GM23338 (cell line): ENCODE measurements at regions not wholly inside any gene's neighbourhood (a gene's known extent, or its start where the extent isn't known, plus 50 kb on each side); places are given as distances from the start of the nearest gene placed in this dataset.

ENCODE experiments used
- ATAC-seq: fragments of 200-7000 bp; cut with Tn5 transposase; 3 replicates; pipeline ENCODE4 v1.9.1; 2020
- DNase-seq: peaks from one replicate; pipeline ENCODE4 v3.0.0-alpha.2; 2015; ENCODE audit warnings: low spot score
- H2AFZ ChIP-seq: fragments of 200-600 bp; sonication (generic); 2 replicates; pipeline ENCODE4 v1.8.0; 2016; ENCODE audit warnings: antibody characterized with exemption, mild to moderate bottlenecking, moderate library complexity
- H3F3A ChIP-seq: fragments of 200-600 bp; sonication (generic); replicated peaks from 2 replicates; pipeline ENCODE4 v1.8.0; 2017; ENCODE audit warnings: antibody characterized with exemption, mixed run types, low read depth
- H3K27ac ChIP-seq: fragments of 200-600 bp; sonication (generic); 2 replicates; pipeline ENCODE4 v1.6.1; 2016; ENCODE audit warnings: low read depth
- H3K27me3 ChIP-seq: fragments of 200-600 bp; sonication (generic); 2 replicates; pipeline ENCODE4 v1.8.0; 2016; ENCODE audit warnings: mild to moderate bottlenecking, mixed run types, moderate library complexity; ENCODE audit not compliant: insufficient read depth
- H3K36me3 ChIP-seq: fragments of 200-600 bp; sonication (generic); 2 replicates; pipeline ENCODE4 v1.8.0; 2016; ENCODE audit warnings: mild to moderate bottlenecking; ENCODE audit not compliant: insufficient read depth
- H3K4me1 ChIP-seq: fragments of 200-600 bp; sonication (generic); 2 replicates; pipeline ENCODE4 v1.8.0; 2016; ENCODE audit warnings: mild to moderate bottlenecking, moderate library complexity; ENCODE audit not compliant: insufficient read depth
- H3K4me2 ChIP-seq: fragments of 200-600 bp; sonication (generic); 2 replicates; pipeline ENCODE4 v1.7.1; 2017; ENCODE audit warnings: mixed run types
- H3K4me3 ChIP-seq: fragments of 200-600 bp; sonication (generic); 2 replicates; pipeline ENCODE4 v1.6.1; 2016; ENCODE audit warnings: mixed run types
- H3K79me2 ChIP-seq: fragments of 200-600 bp; sonication (generic); replicated peaks from 2 replicates; pipeline ENCODE4 v1.8.0; 2017; ENCODE audit warnings: mild to moderate bottlenecking; ENCODE audit not compliant: insufficient read depth
- H3K9me2 ChIP-seq: fragments of 200-600 bp; sonication (generic); 2 replicates; pipeline ENCODE4 v1.8.0; 2017; ENCODE audit not compliant: insufficient read depth
- H4K20me1 ChIP-seq: fragments of 200-600 bp; sonication (generic); replicated peaks from 2 replicates; pipeline ENCODE4 v1.8.0; 2017; ENCODE audit warnings: mild to moderate bottlenecking; ENCODE audit not compliant: insufficient read depth
- H3K27ac Mint-ChIP-seq: 2 replicates; pipeline ENCODE4 v1.8.0; 2020; ENCODE audit warnings: inconsistent platforms, mild to moderate bottlenecking, moderate library complexity, mixed read lengths
- H3K27me3 Mint-ChIP-seq: 3 replicates; pipeline ENCODE4 v1.8.0; 2022; ENCODE audit warnings: low read depth, mild to moderate bottlenecking, moderate library complexity, mixed read lengths, inconsistent platforms; ENCODE audit not compliant: insufficient read depth, poor library complexity
- H3K36me3 Mint-ChIP-seq: 3 replicates; pipeline ENCODE4 v1.8.0; 2021; ENCODE audit warnings: low read depth, mild to moderate bottlenecking, inconsistent platforms, moderate library complexity, mixed read lengths
- H3K4me1 Mint-ChIP-seq: 3 replicates; pipeline ENCODE4 v1.8.0; 2020; ENCODE audit warnings: mild to moderate bottlenecking, inconsistent platforms, mixed read lengths
- H3K4me3 Mint-ChIP-seq: 3 replicates; pipeline ENCODE4 v1.8.0; 2021; ENCODE audit warnings: moderate library complexity, mild to moderate bottlenecking, inconsistent platforms, mixed read lengths
- H3K9me3 Mint-ChIP-seq: 3 replicates; pipeline ENCODE4 v1.8.0; 2020; ENCODE audit warnings: moderate library complexity, mild to moderate bottlenecking, inconsistent platforms, mixed read lengths
- CREB1 ChIP-seq: fragments of 250-450 bp; sonication (Bioruptor Pico); IDR thresholded peaks from 2 replicates; pipeline ENCODE4 v1.5.0; 2020; ENCODE audit warnings: low read depth, mild to moderate bottlenecking, moderate library complexity
- CTCF ChIP-seq, 2 experiments: fragments of 200-600 bp in 1 of 2; sonication (generic) in 1 of 2; conservative IDR thresholded peaks; 2 replicates each; pipeline versions ENCODE4 v1.5.1 to v1.6.1; 2016 to 2017; ENCODE audit warnings: antibody characterized with exemption in 2 of 2, low read depth in 2 of 2, mild to moderate bottlenecking in 2 of 2, moderate library complexity in 1 of 2
- ETS1 ChIP-seq: IDR thresholded peaks from 2 replicates; pipeline ENCODE4 v1.6.1; 2016; ENCODE audit warnings: antibody characterized with exemption
- EZH2 ChIP-seq: fragments of 200-600 bp; sonication (generic); IDR thresholded peaks from one replicate; pipeline ENCODE4 v1.8.0; 2017; ENCODE audit warnings: antibody characterized with exemption, mild to moderate bottlenecking, low read depth; ENCODE audit not compliant: unreplicated experiment
- EZH2phosphoT487 ChIP-seq: fragments of 200-600 bp; sonication (generic); IDR thresholded peaks from one replicate; pipeline ENCODE4 v1.8.1; 2018; ENCODE audit warnings: antibody characterized with exemption; ENCODE audit not compliant: unreplicated experiment
- JUNB ChIP-seq: IDR thresholded peaks from one replicate; pipeline ENCODE4 v1.6.1; 2016; ENCODE audit warnings: antibody characterized with exemption; ENCODE audit not compliant: unreplicated experiment
- NANOG ChIP-seq: IDR thresholded peaks from 2 replicates; pipeline ENCODE4 v1.6.1; 2016; ENCODE audit warnings: antibody characterized with exemption, borderline replicate concordance
- REST ChIP-seq: IDR thresholded peaks from one replicate; pipeline ENCODE4 v1.6.1; 2018; ENCODE audit warnings: antibody characterized with exemption; ENCODE audit not compliant: unreplicated experiment
- STAT1 ChIP-seq: IDR thresholded peaks from one replicate; pipeline ENCODE4 v1.6.1; 2016; ENCODE audit warnings: antibody characterized with exemption; ENCODE audit not compliant: unreplicated experiment
- ZNF331 ChIP-seq: fragments of 250-450 bp; sonication (Bioruptor Pico); IDR thresholded peaks from 2 replicates; pipeline ENCODE4 v1.5.0; 2020; ENCODE audit warnings: low read depth, mild to moderate bottlenecking, moderate library complexity
- ZNF462 ChIP-seq: fragments of 250-450 bp; sonication (Bioruptor Pico); IDR thresholded peaks from 2 replicates; pipeline ENCODE4 v1.5.0; 2020; ENCODE audit warnings: mild to moderate bottlenecking, moderate library complexity

GRCh38 chr1:190752131-190752530 lies 274.5 kb upstream of the BRINP3 start (continued):
- TF ChIP-seq NANOG: no peak
- TF ChIP-seq EZH2phosphoT487: no peak
- TF ChIP-seq ZNF462 (CRISPR knock-in tag): no peak

- H3K9me3 Mint-ChIP-seq: no peaks in the 10 kb centered on the region
- no peak overlapping the region for H3K4me3 Mint-ChIP-seq
- no peaks in the 10 kb centered on the region for H3K36me3 ChIP-seq
- TF ChIP-seq EZH2 (no peak), CTCF (conservative IDR thresholded peaks at IDR 0.05; ENCODE audit: low read depth in 2 of 2) (no peak), REST (no peak), ZNF331 (no peak), NANOG (no peak), CREB1 (CRISPR knock-in tag) (no peak), ETS1 (no peak), JUNB (no peak), EZH2phosphoT487 (no peak), STAT1 (no peak)
Measured at GRCh38 chr1:190754666-190755065, 277.0 kb upstream of the BRINP3 start.

More at GRCh38 chr1:190754666-190755065, 277.0 kb upstream of the BRINP3 start:
- ATAC-seq (no peak), DNase-seq (no peak)
- Mint-ChIP-seq H3K27ac (no peak overlapping the region), H3K4me1 (no peaks in the 10 kb centered on the region), H3K27me3 (no peaks in the 10 kb centered on the region), H3K36me3 (no peaks in the 10 kb centered on the region)
- H3K9me2 ChIP-seq: no peaks in the 10 kb centered on the region
- H3F3A ChIP-seq: no peaks in the 10 kb centered on the region
- H3K4me2 ChIP-seq: no peak overlapping the region
- no peaks in the 10 kb centered on the region for H4K20me1 ChIP-seq
- H3K4me3 ChIP-seq: no peak overlapping the region
- H3K27me3 ChIP-seq: no peaks in the 10 kb centered on the region
- no peak overlapping the region for H2AFZ ChIP-seq
- no peaks in the 10 kb centered on the region for H3K79me2 ChIP-seq
- H3K4me1 ChIP-seq: no peaks in the 10 kb centered on the region
- no peak overlapping the region for H3K27ac ChIP-seq
